ENCODE measurements at regions not wholly inside any gene's neighbourhood (a gene's known extent, or its start where the extent isn't known, plus 50 kb on each side); places are given as distances from the start of the nearest gene placed in this dataset.

- TF ChIP-seq ZBTB7A (IDR thresholded peaks at IDR 0.05; ENCODE audit: low read depth) (no peak), YY1 (IDR thresholded peaks at IDR 0.05; ENCODE audit: low read depth) (no peak), RAD21 (IDR thresholded peaks at IDR 0.05; ENCODE audit: low read depth) (no peak), REST (IDR thresholded peaks at IDR 0.05; ENCODE audit: low read depth) (no peak), TAF1 (IDR thresholded peaks at IDR 0.05; ENCODE audit: low read depth) (no peak), TEAD4 (IDR thresholded peaks at IDR 0.05) (no peak), TCF12 (IDR thresholded peaks at IDR 0.05; ENCODE audit: low read depth) (no peak), EGR1 (IDR thresholded peaks at IDR 0.05) (no peak), USF1 (IDR thresholded peaks at IDR 0.05) (no peak), CEBPB (IDR thresholded peaks at IDR 0.05) (no peak), EP300 (IDR thresholded peaks at IDR 0.05; ENCODE audit: borderline replicate concordance) (no peak), CREB1 (IDR thresholded peaks at IDR 0.05; ENCODE audit: low read depth) (no peak), NFIC (IDR thresholded peaks at IDR 0.05) (no peak), FOXM1 (IDR thresholded peaks at IDR 0.05; ENCODE audit: borderline replicate concordance, low read depth) (no peak)
- TF ChIP-seq, protein P1, sequence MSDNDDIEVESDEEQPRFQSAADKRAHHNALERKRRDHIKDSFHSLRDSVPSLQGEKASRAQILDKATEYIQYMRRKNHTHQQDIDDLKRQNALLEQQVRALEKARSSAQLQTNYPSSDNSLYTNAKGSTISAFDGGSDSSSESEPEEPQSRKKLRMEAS (IDR thresholded peaks at IDR 0.05) = no peak
Observed at GRCh38 chr18:72637721-72638120, 93.6 kb upstream of the CBLN2 start.

GRCh38 chr18:72637299-72637698 is 93.2 kb upstream of the CBLN2 start:
- TF ChIP-seq NFIC (IDR thresholded peaks at IDR 0.05) = no peak
- TF ChIP-seq ZBTB7A (IDR thresholded peaks at IDR 0.05; ENCODE audit: low read depth) = no peak
- no peak for TF ChIP-seq EP300 (IDR thresholded peaks at IDR 0.05; ENCODE audit: borderline replicate concordance)
- TF ChIP-seq CREB1 (IDR thresholded peaks at IDR 0.05; ENCODE audit: low read depth) = no peak
- no peak for TF ChIP-seq EGR1 (IDR thresholded peaks at IDR 0.05)

- no peak for TF ChIP-seq ZBTB7A (IDR thresholded peaks at IDR 0.05; ENCODE audit: low read depth)
- TF ChIP-seq CEBPB (IDR thresholded peaks at IDR 0.05) = no peak
- TF ChIP-seq EP300 (IDR thresholded peaks at IDR 0.05; ENCODE audit: borderline replicate concordance) = no peak
- TF ChIP-seq CREB1 (IDR thresholded peaks at IDR 0.05; ENCODE audit: low read depth) = no peak
- no peak for TF ChIP-seq USF1 (IDR thresholded peaks at IDR 0.05)
- TF ChIP-seq TEAD4 (IDR thresholded peaks at IDR 0.05) = no peak
- TF ChIP-seq RAD21 (IDR thresholded peaks at IDR 0.05; ENCODE audit: low read depth) = no peak
- TF ChIP-seq, protein P1 (IDR thresholded peaks at IDR 0.05) = no peak
- TF ChIP-seq NFIC (IDR thresholded peaks at IDR 0.05) = no peak
- TF ChIP-seq REST (IDR thresholded peaks at IDR 0.05; ENCODE audit: low read depth) = no peak
- no peak for TF ChIP-seq YY1 (IDR thresholded peaks at IDR 0.05; ENCODE audit: low read depth)
- TF ChIP-seq EGR1 (IDR thresholded peaks at IDR 0.05) = no peak
- TF ChIP-seq TAF1 (IDR thresholded peaks at IDR 0.05; ENCODE audit: low read depth) = no peak
- no peak for TF ChIP-seq TCF12 (IDR thresholded peaks at IDR 0.05; ENCODE audit: low read depth)
- TF ChIP-seq FOXM1 (IDR thresholded peaks at IDR 0.05; ENCODE audit: borderline replicate concordance, low read depth) = no peak
Observed at GRCh38 chr18:72636611-72637010, 92.5 kb upstream of the CBLN2 start.

- TF ChIP-seq RAD21 (IDR thresholded peaks at IDR 0.05; ENCODE audit: low read depth) (0 out of 2 replicates have a peak, but pooled peaks have one; percentile 10), EP300 (IDR thresholded peaks at IDR 0.05; ENCODE audit: borderline replicate concordance) (no peak)
Observed at GRCh38 chr18:72634500-72634899, 90.4 kb upstream of the CBLN2 start.

DNA sequence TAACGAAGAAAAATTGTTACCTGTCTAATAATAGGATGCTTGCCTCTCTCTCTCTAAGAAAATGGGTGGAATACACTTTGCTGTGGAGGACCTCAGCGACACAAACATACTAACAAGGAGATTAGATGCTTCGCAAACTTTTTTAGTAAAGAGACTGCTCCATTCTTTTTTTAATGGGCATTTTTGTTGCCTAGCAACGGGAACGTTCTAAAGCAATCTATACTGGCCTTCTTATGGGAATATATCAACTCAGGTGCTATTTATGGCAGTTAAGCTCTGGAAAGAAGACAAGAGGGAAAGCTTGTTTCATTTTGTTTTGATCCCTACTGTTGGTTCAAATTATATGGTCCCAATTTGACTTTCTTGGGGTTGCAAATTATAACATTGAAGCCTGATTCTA is 86.8 kb upstream of the CBLN2 start:
- no peak for TF ChIP-seq CREB1 (IDR thresholded peaks at IDR 0.05; ENCODE audit: low read depth)
- no peak for TF ChIP-seq ZBTB7A (IDR thresholded peaks at IDR 0.05; ENCODE audit: low read depth)
- no peak for TF ChIP-seq RAD21 (IDR thresholded peaks at IDR 0.05; ENCODE audit: low read depth)
- TF ChIP-seq USF1 (IDR thresholded peaks at IDR 0.05) = no peak
- no peak for TF ChIP-seq EP300 (IDR thresholded peaks at IDR 0.05; ENCODE audit: borderline replicate concordance)
- TF ChIP-seq FOXM1 (IDR thresholded peaks at IDR 0.05; ENCODE audit: borderline replicate concordance, low read depth) = no peak
- no peak for TF ChIP-seq TEAD4 (IDR thresholded peaks at IDR 0.05)
- no peak for TF ChIP-seq REST (IDR thresholded peaks at IDR 0.05; ENCODE audit: low read depth)
- TF ChIP-seq NFIC (IDR thresholded peaks at IDR 0.05) = no peak
- no peak for TF ChIP-seq TAF1 (IDR thresholded peaks at IDR 0.05; ENCODE audit: low read depth)
- TF ChIP-seq YY1 (IDR thresholded peaks at IDR 0.05; ENCODE audit: low read depth) = no peak
- TF ChIP-seq, protein P1 (IDR thresholded peaks at IDR 0.05) = no peak
